ENCODE measurements at regions not wholly inside any gene's neighbourhood (a gene's known extent, or its start where the extent isn't known, plus 50 kb on each side); places are given as distances from the start of the nearest gene placed in this dataset.
"Not testable (repeated sequence)": the region's sequence is repeated elsewhere in the genome, so short reads cannot be mapped to it uniquely, and the experiment has no call there.

- intact Hi-C loops (cut with DNase I; ENCODE audit: low total_unique reads): no loop called here
- no peak for DNase-seq
- no peaks in the 10 kb centered on the region for H3K36me3 ChIP-seq
- no peak overlapping the region for H3K27ac ChIP-seq
- no peak overlapping the region for H3K4me3 ChIP-seq
- TF ChIP-seq, protein P1, sequence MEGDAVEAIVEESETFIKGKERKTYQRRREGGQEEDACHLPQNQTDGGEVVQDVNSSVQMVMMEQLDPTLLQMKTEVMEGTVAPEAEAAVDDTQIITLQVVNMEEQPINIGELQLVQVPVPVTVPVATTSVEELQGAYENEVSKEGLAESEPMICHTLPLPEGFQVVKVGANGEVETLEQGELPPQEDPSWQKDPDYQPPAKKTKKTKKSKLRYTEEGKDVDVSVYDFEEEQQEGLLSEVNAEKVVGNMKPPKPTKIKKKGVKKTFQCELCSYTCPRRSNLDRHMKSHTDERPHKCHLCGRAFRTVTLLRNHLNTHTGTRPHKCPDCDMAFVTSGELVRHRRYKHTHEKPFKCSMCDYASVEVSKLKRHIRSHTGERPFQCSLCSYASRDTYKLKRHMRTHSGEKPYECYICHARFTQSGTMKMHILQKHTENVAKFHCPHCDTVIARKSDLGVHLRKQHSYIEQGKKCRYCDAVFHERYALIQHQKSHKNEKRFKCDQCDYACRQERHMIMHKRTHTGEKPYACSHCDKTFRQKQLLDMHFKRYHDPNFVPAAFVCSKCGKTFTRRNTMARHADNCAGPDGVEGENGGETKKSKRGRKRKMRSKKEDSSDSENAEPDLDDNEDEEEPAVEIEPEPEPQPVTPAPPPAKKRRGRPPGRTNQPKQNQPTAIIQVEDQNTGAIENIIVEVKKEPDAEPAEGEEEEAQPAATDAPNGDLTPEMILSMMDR (IDR thresholded peaks at IDR 0.05): no peak
- H3K4me1 ChIP-seq: peaks cover 0 to 20% (median 6%) of the 10 kb centered on the region in 4 donors
- no peaks in the 10 kb centered on the region for H3K27me3 ChIP-seq
- no peaks in the 10 kb centered on the region for H3K9me3 ChIP-seq
Measured at GRCh38 chr3:160047876-160048275, 59.2 kb downstream of the IL12A start.

DNA sequence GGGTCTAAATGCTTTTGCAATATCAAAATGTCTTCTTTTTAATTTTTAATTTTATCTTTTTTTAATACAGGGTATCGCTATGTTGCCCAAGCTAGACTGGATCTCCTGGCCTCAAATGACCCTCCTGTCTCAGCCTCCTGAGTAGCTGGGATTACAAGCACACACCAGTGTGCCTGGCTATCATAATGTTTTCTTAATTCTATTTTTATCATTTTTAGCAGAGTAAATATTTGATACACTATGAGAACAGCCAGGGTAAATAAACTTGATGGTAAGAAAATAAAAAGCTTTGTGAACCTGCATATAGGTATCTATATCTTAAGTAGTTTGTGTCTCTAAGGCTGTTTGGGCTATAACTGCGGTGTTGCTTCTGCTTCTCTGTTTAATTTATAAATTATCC, 60.4 kb downstream of the IL12A start:
- Histone ChIP-seq H3K36me3 (no peaks in the 10 kb centered on the region), H3K4me1 (peaks cover 0 to 20% (median 6%) of the 10 kb centered on the region in 4 donors), H3K27ac (no peak overlapping the region), H3K27me3 (no peaks in the 10 kb centered on the region), H3K9me3 (no peaks in the 10 kb centered on the region), H3K4me3 (no peak overlapping the region)
- TF ChIP-seq, protein P1 (IDR thresholded peaks at IDR 0.05): no peak
- intact Hi-C loops (cut with DNase I; ENCODE audit: low total_unique reads): no loop called here
- no peak for DNase-seq

- DNase-seq: no peak
- Histone ChIP-seq H3K27ac (no peak overlapping the region), H3K27me3 (no peaks in the 10 kb centered on the region), H3K9me3 (no peaks in the 10 kb centered on the region), H3K36me3 (no peaks in the 10 kb centered on the region), H3K4me3 (no peak overlapping the region), H3K4me1 (peaks cover 0 to 20% (median 6%) of the 10 kb centered on the region in 4 donors)
- TF ChIP-seq, protein P1 (IDR thresholded peaks at IDR 0.05): no peak
- intact Hi-C loops (cut with DNase I; ENCODE audit: low total_unique reads): no loop called here
Measured at GRCh38 chr3:160049565-160049964, 60.9 kb downstream of the IL12A start.

- DNase-seq: no peak
- intact Hi-C loops (cut with DNase I; ENCODE audit: low total_unique reads): no loop called here
- Histone ChIP-seq H3K27ac (no peak overlapping the region), H3K4me3 (no peak overlapping the region), H3K36me3 (no peaks in the 10 kb centered on the region), H3K9me3 (no peaks in the 10 kb centered on the region), H3K4me1 (peaks cover 0 to 20% (median 6%) of the 10 kb centered on the region in 4 donors), H3K27me3 (no peaks in the 10 kb centered on the region)
- TF ChIP-seq, protein P1 (IDR thresholded peaks at IDR 0.05): no peak
Measured at GRCh38 chr3:160049988-160050387, 61.4 kb downstream of the IL12A start.

GRCh38 chr3:160052385-160053047, 63.9 kb downstream of the IL12A start:
- Histone ChIP-seq H3K4me1 (peaks cover 0 to 20% (median 6%) of the 10 kb centered on the region in 4 donors), H3K27me3 (no peaks in the 10 kb centered on the region), H3K9me3 (no peaks in the 10 kb centered on the region), H3K36me3 (no peaks in the 10 kb centered on the region), H3K27ac (no peak overlapping the region), H3K4me3 (no peak overlapping the region)
- DNase-seq: no peak
- TF ChIP-seq, protein P1 (IDR thresholded peaks at IDR 0.05): no peak
- intact Hi-C loops (cut with DNase I; ENCODE audit: low total_unique reads): no loop called here

- no peaks in the 10 kb centered on the region for H3K36me3 ChIP-seq
- H3K27me3 ChIP-seq: no peaks in the 10 kb centered on the region
- no peak overlapping the region for H3K27ac ChIP-seq
- peaks cover 0 to 18% (median 6%) of the 10 kb centered on the region in 4 donors for H3K4me1 ChIP-seq
- TF ChIP-seq, protein P1 (IDR thresholded peaks at IDR 0.05): no peak
- H3K4me3 ChIP-seq: no peak overlapping the region
- DNase-seq: no peak
- intact Hi-C loops (cut with DNase I; ENCODE audit: low total_unique reads): no loop called here
- no peaks in the 10 kb centered on the region for H3K9me3 ChIP-seq
Measured at GRCh38 chr3:160053048-160053391, 64.4 kb downstream of the IL12A start.

- intact Hi-C loops (cut with DNase I; ENCODE audit: low total_unique reads); H3K9me3 ChIP-seq; H3K27me3 ChIP-seq: not testable (repeated sequence)
Measured at GRCh38 chr3:160054862-160055261, 66.2 kb downstream of the IL12A start.

More at GRCh38 chr3:160054862-160055261, 66.2 kb downstream of the IL12A start:
- DNase-seq, H3K4me3 ChIP-seq, H3K36me3 ChIP-seq, H3K27ac ChIP-seq, H3K4me1 ChIP-seq: not testable (repeated sequence)

All from tibial artery (tissue), 4 donors.